Type B pancreatic cell (in vitro differentiated cells): ENCODE measurements at regions not wholly inside any gene's neighbourhood (a gene's known extent, or its start where the extent isn't known, plus 50 kb on each side); places are given as distances from the start of the nearest gene placed in this dataset.
"Not testable (repeated sequence)": the region's sequence is repeated elsewhere in the genome, so short reads cannot be mapped to it uniquely, and the experiment has no call there.

ENCODE experiments used
- DNase-seq: peaks from one replicate; pipeline ENCODE4 v3.0.0; 2021; ENCODE audit warnings: mixed read lengths; ENCODE audit not compliant: unreplicated experiment; ENCODE audit errors: extremely low spot score
- H3K27ac Mint-ChIP-seq: 2 replicates; pipeline ENCODE4 v1.8.0; 2021; ENCODE audit warnings: mild to moderate bottlenecking, mixed read lengths
- H3K27me3 Mint-ChIP-seq: 2 replicates; pipeline ENCODE4 v1.8.0; 2021; ENCODE audit warnings: mixed read lengths
- H3K36me3 Mint-ChIP-seq: 2 replicates; pipeline ENCODE4 v1.8.0; 2021; ENCODE audit warnings: mixed read lengths
- H3K4me1 Mint-ChIP-seq: one replicate; pipeline ENCODE4 v1.8.0; 2021; ENCODE audit warnings: mixed read lengths; ENCODE audit not compliant: unreplicated experiment
- H3K4me3 Mint-ChIP-seq: 2 replicates; pipeline ENCODE4 v1.8.0; 2021; ENCODE audit warnings: mild to moderate bottlenecking, mixed read lengths
- H3K9me3 Mint-ChIP-seq: 2 replicates; pipeline ENCODE4 v1.8.0; 2021; ENCODE audit warnings: mixed read lengths
- TF ChIP-seq, protein P1 (sequence below): fragments of 200-600 bp; sonication (generic); conservative IDR thresholded peaks from 2 replicates; pipeline ENCODE4 v1.5.0; 2021; ENCODE audit warnings: antibody characterized with exemption, mild to moderate bottlenecking

DNA sequence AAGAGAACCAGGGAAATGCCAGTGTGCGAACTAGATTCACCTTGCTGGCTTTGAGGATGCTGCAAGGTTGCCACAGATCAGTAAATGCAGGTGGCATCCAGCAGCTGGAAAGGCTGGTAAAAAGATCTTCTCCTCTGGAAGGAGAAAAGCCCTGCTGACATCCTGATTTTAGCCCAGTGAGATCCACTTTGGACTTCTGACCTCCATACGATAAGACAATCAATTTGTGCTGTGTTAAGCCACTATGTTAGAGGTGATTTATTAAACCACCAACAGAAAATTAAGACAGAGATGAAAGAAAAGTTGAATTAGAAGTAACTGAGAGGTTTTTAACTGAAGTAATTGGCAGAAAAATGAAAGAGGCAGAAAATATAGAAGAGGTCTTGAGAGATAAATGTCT lies 283.8 kb upstream of the CDH12 start:
- Mint-ChIP-seq H3K4me3 (no peak overlapping the region), H3K36me3 (no peaks in the 10 kb centered on the region), H3K27ac (no peak overlapping the region), H3K4me1 (no peaks in the 10 kb centered on the region), H3K27me3 (peaks cover 3% of the 10 kb centered on the region), H3K9me3 (no peaks in the 10 kb centered on the region)
- DNase-seq: no peak
- TF ChIP-seq, protein P1, sequence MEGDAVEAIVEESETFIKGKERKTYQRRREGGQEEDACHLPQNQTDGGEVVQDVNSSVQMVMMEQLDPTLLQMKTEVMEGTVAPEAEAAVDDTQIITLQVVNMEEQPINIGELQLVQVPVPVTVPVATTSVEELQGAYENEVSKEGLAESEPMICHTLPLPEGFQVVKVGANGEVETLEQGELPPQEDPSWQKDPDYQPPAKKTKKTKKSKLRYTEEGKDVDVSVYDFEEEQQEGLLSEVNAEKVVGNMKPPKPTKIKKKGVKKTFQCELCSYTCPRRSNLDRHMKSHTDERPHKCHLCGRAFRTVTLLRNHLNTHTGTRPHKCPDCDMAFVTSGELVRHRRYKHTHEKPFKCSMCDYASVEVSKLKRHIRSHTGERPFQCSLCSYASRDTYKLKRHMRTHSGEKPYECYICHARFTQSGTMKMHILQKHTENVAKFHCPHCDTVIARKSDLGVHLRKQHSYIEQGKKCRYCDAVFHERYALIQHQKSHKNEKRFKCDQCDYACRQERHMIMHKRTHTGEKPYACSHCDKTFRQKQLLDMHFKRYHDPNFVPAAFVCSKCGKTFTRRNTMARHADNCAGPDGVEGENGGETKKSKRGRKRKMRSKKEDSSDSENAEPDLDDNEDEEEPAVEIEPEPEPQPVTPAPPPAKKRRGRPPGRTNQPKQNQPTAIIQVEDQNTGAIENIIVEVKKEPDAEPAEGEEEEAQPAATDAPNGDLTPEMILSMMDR: no peak

DNA sequence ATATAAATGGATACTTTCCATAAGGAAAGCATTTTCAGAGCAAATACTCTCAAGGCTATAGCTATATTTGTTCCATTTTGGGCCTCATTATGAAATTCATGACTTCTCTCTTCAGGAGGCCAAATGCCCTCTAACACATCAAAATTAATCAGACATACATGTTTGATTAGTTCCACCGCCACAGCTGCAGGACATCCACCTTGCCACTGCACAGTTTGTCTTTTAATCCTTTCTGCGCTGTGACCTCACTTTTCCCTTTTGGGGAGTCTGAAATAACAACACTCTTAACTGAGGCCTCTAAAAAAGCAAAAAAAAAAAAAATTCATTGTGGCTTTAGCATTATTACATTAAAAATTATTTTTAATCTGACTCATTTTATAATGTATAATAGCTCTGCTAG lies 279.1 kb upstream of the CDH12 start:
- Mint-ChIP-seq H3K27me3 (no peaks in the 10 kb centered on the region), H3K4me3 (no peak overlapping the region), H3K9me3 (no peaks in the 10 kb centered on the region), H3K27ac (no peak overlapping the region), H3K4me1 (no peaks in the 10 kb centered on the region), H3K36me3 (no peaks in the 10 kb centered on the region)
- TF ChIP-seq, protein P1: no peak
- no peak for DNase-seq

DNA sequence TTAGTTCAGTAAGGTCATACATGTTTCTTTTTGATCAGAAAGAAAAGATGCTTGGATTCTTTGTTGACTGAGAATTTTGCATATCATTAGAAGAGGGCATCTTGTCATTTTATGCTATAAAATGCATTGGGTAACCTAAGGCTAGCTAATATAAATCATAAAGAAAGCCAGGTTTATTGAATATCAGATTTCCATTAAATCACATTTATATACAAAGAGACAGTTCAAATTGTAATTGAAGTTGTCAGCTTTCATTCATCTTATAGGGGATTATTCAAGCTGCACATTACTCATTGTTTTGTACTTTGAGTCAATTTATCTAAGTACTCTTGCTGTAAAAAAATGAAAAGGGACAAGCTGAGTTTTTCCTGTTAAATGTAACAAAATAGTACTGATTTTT lies 259.1 kb upstream of the CDH12 start:
- H3K36me3 Mint-ChIP-seq: no peaks in the 10 kb centered on the region
- no peak overlapping the region for H3K4me3 Mint-ChIP-seq
- TF ChIP-seq, protein P1: no peak
- no peak overlapping the region for H3K27ac Mint-ChIP-seq
- peaks cover 4% of the 10 kb centered on the region for H3K27me3 Mint-ChIP-seq
- no peaks in the 10 kb centered on the region for H3K4me1 Mint-ChIP-seq
- no peaks in the 10 kb centered on the region for H3K9me3 Mint-ChIP-seq
- no peak for DNase-seq

DNA sequence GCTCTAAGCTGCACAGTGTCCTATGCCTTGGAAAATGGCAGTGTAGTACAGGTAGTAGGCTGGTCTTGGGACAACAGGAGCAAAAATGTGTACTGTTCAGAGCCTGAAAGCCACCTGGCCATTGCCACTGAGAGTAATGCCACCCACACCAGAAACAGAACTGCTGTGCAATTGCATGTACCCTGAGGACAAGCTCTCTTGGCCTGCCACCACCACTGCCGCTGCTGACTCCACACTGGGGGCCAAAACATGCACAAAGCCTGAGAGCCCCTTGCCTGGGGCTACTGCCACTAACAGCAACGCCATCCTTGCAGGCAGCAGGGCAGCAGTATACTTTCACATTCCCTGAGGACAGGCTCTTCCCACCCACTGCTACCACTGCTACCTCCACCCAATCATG lies 251.9 kb upstream of the CDH12 start:
- Mint-ChIP-seq H3K9me3 (no peaks in the 10 kb centered on the region), H3K27me3 (no peaks in the 10 kb centered on the region), H3K4me1 (no peaks in the 10 kb centered on the region), H3K36me3 (no peaks in the 10 kb centered on the region), H3K4me3 (no peak overlapping the region), H3K27ac (no peak overlapping the region)
- TF ChIP-seq, protein P1: no peak
- DNase-seq: no peak

DNA sequence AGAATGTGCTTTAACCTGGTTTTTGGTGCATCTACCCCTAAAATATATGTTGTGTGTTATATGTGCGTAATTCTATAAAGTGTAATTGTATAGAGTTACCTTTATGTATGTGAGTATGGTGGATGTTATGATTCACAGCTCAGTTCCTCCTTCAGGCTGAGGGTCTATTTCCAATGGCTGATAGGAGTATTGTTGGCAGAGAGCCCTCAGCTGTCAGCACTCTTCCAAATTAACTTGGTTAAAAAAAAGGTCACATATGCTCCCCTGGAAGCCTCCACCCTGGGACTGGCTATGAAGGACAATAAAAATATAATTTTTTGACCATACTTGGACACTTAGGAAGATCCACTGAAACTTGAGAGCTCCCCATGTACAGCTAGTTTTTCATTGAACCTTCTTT lies 250.4 kb upstream of the CDH12 start:
- Mint-ChIP-seq H3K9me3 (no peaks in the 10 kb centered on the region), H3K27me3 (no peaks in the 10 kb centered on the region), H3K4me3 (no peak overlapping the region), H3K4me1 (no peaks in the 10 kb centered on the region), H3K36me3 (no peaks in the 10 kb centered on the region), H3K27ac (no peak overlapping the region)
- TF ChIP-seq, protein P1: no peak
- no peak for DNase-seq

DNA sequence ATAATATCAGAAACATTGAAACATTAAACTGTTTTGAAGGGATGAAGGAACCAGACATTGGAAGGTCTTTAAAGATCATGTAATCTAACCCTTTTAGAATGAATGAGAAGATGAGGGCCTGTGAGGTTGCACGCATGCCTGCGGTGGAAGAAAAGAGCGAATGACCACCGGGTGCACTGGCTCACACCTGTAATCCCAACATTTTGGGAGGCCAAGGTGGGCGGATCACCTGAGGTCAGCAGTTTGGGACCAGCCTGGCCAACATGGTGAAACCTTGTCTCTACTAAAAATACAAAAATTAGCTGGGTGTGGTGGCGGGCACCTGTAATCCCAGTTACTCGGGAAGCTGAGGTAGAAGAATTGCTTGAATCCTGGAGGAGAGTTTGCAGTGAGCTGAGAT lies 242.3 kb upstream of the CDH12 start:
- H3K9me3 Mint-ChIP-seq, H3K4me1 Mint-ChIP-seq, H3K4me3 Mint-ChIP-seq, DNase-seq, H3K27ac Mint-ChIP-seq, H3K27me3 Mint-ChIP-seq, H3K36me3 Mint-ChIP-seq: not testable (repeated sequence)
